ENCODE measurements at regions not wholly inside any gene's neighbourhood (a gene's known extent, or its start where the extent isn't known, plus 50 kb on each side); places are given as distances from the start of the nearest gene placed in this dataset.

DNA sequence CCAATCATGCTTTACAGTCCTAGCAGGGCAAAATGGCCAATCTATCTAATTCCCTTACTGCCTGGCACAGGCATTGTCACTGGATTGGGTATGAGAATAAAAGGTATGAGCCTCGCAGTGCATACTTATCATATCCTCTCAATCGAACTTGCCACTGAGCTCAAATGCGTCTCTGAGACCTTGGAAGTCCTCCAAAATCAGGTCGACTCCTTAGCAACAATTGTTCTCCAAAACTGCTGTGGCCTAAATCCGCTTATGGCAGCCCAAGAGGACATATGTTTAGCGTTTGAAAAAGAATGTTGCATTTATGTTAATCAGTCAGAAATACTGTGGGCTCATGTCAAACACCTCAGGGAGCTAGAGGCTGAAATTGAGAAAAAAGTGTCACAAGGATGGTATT lies 69.7 kb downstream of the SPIN4 start:
- TF ChIP-seq, protein P1, sequence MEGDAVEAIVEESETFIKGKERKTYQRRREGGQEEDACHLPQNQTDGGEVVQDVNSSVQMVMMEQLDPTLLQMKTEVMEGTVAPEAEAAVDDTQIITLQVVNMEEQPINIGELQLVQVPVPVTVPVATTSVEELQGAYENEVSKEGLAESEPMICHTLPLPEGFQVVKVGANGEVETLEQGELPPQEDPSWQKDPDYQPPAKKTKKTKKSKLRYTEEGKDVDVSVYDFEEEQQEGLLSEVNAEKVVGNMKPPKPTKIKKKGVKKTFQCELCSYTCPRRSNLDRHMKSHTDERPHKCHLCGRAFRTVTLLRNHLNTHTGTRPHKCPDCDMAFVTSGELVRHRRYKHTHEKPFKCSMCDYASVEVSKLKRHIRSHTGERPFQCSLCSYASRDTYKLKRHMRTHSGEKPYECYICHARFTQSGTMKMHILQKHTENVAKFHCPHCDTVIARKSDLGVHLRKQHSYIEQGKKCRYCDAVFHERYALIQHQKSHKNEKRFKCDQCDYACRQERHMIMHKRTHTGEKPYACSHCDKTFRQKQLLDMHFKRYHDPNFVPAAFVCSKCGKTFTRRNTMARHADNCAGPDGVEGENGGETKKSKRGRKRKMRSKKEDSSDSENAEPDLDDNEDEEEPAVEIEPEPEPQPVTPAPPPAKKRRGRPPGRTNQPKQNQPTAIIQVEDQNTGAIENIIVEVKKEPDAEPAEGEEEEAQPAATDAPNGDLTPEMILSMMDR (IDR thresholded peaks at IDR 0.05) = no peak
- TF ChIP-seq EP300 (IDR thresholded peaks at IDR 0.05) (no peak), POLR2AphosphoS5 (IDR thresholded peaks at IDR 0.05) (no peak), POLR2A (IDR thresholded peaks at IDR 0.05) (no peak)
